ENCODE measurements at regions not wholly inside any gene's neighbourhood (a gene's known extent, or its start where the extent isn't known, plus 50 kb on each side); places are given as distances from the start of the nearest gene placed in this dataset.

DNA sequence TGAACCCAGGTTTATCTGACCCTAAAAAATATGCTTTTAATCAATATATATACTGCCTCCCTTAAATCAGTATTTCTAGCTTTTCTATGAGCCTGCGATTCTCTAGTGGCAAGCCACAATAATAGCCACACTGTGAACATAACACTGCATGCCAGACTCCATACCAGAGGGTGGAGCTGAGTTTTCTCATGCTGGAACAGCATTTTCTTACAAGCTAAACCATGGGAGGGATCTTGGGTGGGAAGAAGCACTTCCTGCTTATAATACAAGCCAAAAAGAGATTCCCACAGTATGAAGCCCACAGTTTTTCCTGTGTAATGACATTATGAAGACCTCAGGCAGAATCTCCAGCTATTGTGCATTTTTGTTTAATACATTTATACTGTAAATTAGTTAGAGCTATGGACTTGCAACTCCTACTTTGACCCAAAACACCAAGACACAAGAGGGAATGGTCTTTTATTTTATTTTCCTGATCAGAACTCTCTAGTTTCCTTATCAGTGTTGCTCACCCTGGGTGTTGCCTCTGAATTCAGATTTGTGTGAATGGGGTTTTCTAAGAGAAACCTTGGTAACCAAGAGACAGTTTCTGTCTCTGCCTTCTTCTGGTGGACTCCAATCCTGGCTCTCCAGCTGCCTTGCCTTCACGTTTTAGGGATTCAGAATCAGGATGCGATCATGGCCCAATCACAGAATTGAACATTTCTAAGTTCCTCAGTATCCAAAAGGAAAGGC, 74.5 kb upstream of the EOLA2 start:
- H3K4me1 Mint-ChIP-seq (ENCODE audit: unreplicated experiment) = peaks cover 16% of the 10 kb centered on the region
- H3K9me3 Mint-ChIP-seq (ENCODE audit: unreplicated experiment) = peaks cover 5% of the 10 kb centered on the region
- DNase-seq (ENCODE audit: extremely low spot score, unreplicated experiment) = no peak
- TF ChIP-seq, protein P1, sequence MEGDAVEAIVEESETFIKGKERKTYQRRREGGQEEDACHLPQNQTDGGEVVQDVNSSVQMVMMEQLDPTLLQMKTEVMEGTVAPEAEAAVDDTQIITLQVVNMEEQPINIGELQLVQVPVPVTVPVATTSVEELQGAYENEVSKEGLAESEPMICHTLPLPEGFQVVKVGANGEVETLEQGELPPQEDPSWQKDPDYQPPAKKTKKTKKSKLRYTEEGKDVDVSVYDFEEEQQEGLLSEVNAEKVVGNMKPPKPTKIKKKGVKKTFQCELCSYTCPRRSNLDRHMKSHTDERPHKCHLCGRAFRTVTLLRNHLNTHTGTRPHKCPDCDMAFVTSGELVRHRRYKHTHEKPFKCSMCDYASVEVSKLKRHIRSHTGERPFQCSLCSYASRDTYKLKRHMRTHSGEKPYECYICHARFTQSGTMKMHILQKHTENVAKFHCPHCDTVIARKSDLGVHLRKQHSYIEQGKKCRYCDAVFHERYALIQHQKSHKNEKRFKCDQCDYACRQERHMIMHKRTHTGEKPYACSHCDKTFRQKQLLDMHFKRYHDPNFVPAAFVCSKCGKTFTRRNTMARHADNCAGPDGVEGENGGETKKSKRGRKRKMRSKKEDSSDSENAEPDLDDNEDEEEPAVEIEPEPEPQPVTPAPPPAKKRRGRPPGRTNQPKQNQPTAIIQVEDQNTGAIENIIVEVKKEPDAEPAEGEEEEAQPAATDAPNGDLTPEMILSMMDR (IDR thresholded peaks at IDR 0.05) = no peak
- H3K27me3 Mint-ChIP-seq (ENCODE audit: unreplicated experiment) = no peaks in the 10 kb centered on the region
- H3K27ac Mint-ChIP-seq (ENCODE audit: unreplicated experiment) = peak overlapping the region; percentile 56
- H3K4me3 Mint-ChIP-seq (ENCODE audit: unreplicated experiment) = no peak overlapping the region
- H3K36me3 Mint-ChIP-seq (ENCODE audit: unreplicated experiment) = peaks cover 2% of the 10 kb centered on the region

- Mint-ChIP-seq H3K4me3 (ENCODE audit: unreplicated experiment) (no peak overlapping the region), H3K4me1 (ENCODE audit: unreplicated experiment) (peaks cover 23% of the 10 kb centered on the region), H3K27ac (ENCODE audit: unreplicated experiment) (no peak overlapping the region), H3K9me3 (ENCODE audit: unreplicated experiment) (peaks cover 5% of the 10 kb centered on the region), H3K36me3 (ENCODE audit: unreplicated experiment) (peaks cover 2% of the 10 kb centered on the region), H3K27me3 (ENCODE audit: unreplicated experiment) (no peaks in the 10 kb centered on the region)
- DNase-seq (ENCODE audit: extremely low spot score, unreplicated experiment) = no peak
- TF ChIP-seq, protein P1 (IDR thresholded peaks at IDR 0.05) = no peak
These were observed 76.2 kb upstream of the EOLA2 start for GRCh38 chrX:150014525-150014924.

DNA sequence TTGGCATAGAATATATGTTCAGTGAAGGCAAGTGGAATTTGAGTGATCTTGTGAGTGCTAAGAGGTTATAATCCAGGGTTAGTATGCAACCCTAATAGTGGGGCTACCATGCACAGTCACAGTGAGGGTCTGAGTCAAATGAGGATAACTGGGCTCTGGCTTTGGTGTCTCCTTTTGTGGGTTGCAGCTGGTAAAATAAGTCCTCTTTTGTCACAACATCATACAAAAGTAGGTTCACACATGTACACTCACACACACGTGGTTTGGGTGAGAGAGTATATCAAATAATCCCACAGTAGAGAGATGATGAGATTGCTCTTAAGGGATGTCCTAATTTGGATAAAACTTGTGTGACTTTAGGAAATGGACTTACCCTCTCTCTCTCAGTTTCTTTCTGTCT, 79.6 kb upstream of the EOLA2 start:
- no peaks in the 10 kb centered on the region for H3K36me3 Mint-ChIP-seq (ENCODE audit: unreplicated experiment)
- H3K4me1 Mint-ChIP-seq (ENCODE audit: unreplicated experiment) = peaks cover 19% of the 10 kb centered on the region
- no peaks in the 10 kb centered on the region for H3K27me3 Mint-ChIP-seq (ENCODE audit: unreplicated experiment)
- DNase-seq (ENCODE audit: extremely low spot score, unreplicated experiment) = no peak
- H3K9me3 Mint-ChIP-seq (ENCODE audit: unreplicated experiment) = peaks cover 9% of the 10 kb centered on the region
- H3K4me3 Mint-ChIP-seq (ENCODE audit: unreplicated experiment) = no peak overlapping the region
- TF ChIP-seq, protein P1 (IDR thresholded peaks at IDR 0.05) = no peak
- no peak overlapping the region for H3K27ac Mint-ChIP-seq (ENCODE audit: unreplicated experiment)

- Mint-ChIP-seq H3K27ac (ENCODE audit: unreplicated experiment) (no peak overlapping the region), H3K36me3 (ENCODE audit: unreplicated experiment) (no peaks in the 10 kb centered on the region), H3K27me3 (ENCODE audit: unreplicated experiment) (no peaks in the 10 kb centered on the region), H3K4me1 (ENCODE audit: unreplicated experiment) (peaks cover 12% of the 10 kb centered on the region), H3K9me3 (ENCODE audit: unreplicated experiment) (peaks cover 9% of the 10 kb centered on the region), H3K4me3 (ENCODE audit: unreplicated experiment) (no peak overlapping the region)
- TF ChIP-seq, protein P1 (IDR thresholded peaks at IDR 0.05) = no peak
- no peak for DNase-seq (ENCODE audit: extremely low spot score, unreplicated experiment)
These were observed 80.7 kb upstream of the EOLA2 start for GRCh38 chrX:150018931-150019361.

DNA sequence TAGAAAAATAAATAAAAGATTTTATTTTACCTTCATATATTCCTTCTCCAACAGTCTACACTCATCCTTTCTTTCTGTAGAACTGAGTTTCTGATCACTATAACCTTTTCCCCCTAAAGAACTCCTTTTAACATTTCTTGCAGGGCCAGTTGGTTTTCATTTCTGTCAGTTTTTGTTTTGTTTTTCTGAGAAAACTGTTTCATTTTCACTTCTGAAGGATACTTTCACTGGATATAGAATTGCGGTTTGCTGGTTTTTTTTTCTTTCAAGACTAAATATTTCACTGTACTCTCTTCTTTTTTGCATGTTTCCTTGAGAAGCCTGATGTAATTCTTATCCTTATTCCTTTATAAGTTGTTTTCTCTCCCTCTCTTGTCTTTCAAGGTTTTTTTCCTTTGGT, 90.4 kb upstream of the EOLA2 start:
- H3K27ac Mint-ChIP-seq (ENCODE audit: unreplicated experiment) = peak overlapping the region; percentile 74
- H3K27me3 Mint-ChIP-seq (ENCODE audit: unreplicated experiment) = no peaks in the 10 kb centered on the region
- H3K4me1 Mint-ChIP-seq (ENCODE audit: unreplicated experiment) = peaks cover 19% of the 10 kb centered on the region
- peaks cover 6% of the 10 kb centered on the region for H3K36me3 Mint-ChIP-seq (ENCODE audit: unreplicated experiment)
- peak overlapping the region; percentile 40 for H3K4me3 Mint-ChIP-seq (ENCODE audit: unreplicated experiment)
- DNase-seq (ENCODE audit: extremely low spot score, unreplicated experiment) = no peak
- TF ChIP-seq, protein P1 (IDR thresholded peaks at IDR 0.05) = no peak
- H3K9me3 Mint-ChIP-seq (ENCODE audit: unreplicated experiment) = peaks cover 30% of the 10 kb centered on the region
